ENCODE measurements at regions not wholly inside any gene's neighbourhood (a gene's known extent, or its start where the extent isn't known, plus 50 kb on each side); places are given as distances from the start of the nearest gene placed in this dataset.
"Not testable (repeated sequence)": the region's sequence is repeated elsewhere in the genome, so short reads cannot be mapped to it uniquely, and the experiment has no call there.

GRCh38 chr1:38770516-38771173 is 88.9 kb downstream of the RRAGC start:
- not testable (repeated sequence) for TF ChIP-seq POLR2A (IDR thresholded peaks at IDR 0.05); CTCF (IDR thresholded peaks at IDR 0.05 in 8 of 11, conservative IDR thresholded peaks at IDR 0.05 in 3 of 11); POLR2AphosphoS5 (IDR thresholded peaks at IDR 0.05)

Data from spleen (tissue), 7 donors.